ENCODE measurements at regions not wholly inside any gene's neighbourhood (a gene's known extent, or its start where the extent isn't known, plus 50 kb on each side); places are given as distances from the start of the nearest gene placed in this dataset.

- ATAC-seq (peak; percentile 28; the same call in 1 of the 2 replicates), DNase-seq (ENCODE audit: low spot score) (no peak)
- CTCF ChIA-PET, result no interaction called here
- Mint-ChIP-seq H3K27ac (peak overlapping the region; percentile 20; the same call in 1 of the 2 replicates), H3K4me3 (no peak overlapping the region), H3K4me1 (peaks cover 22% of the 10 kb centered on the region), H3K36me3 (no peaks in the 10 kb centered on the region), H3K9me3 (no peaks in the 10 kb centered on the region; the same call in 1 of the 2 replicates), H3K27me3 (ENCODE audit: low read depth) (no peaks in the 10 kb centered on the region)
- POLR2A ChIA-PET, result no interaction called here
- TF ChIP-seq FOXP4 (CRISPR knock-in tag; IDR thresholded peaks at IDR 0.05) (no peak), ZNF281 (CRISPR knock-in tag; IDR thresholded peaks at IDR 0.05) (no peak), FOXK1 (CRISPR knock-in tag; IDR thresholded peaks at IDR 0.05) (no peak)
Measured at GRCh38 chr14:82759656-82760055, 1226.0 kb upstream of the SEL1L start.

GRCh38 chr14:82766123-82766522 lies 1232.5 kb upstream of the SEL1L start:
- ChIA-PET POLR2A (no interaction called here), CTCF (no interaction called here)

More at GRCh38 chr14:82766123-82766522, 1232.5 kb upstream of the SEL1L start:
- Mint-ChIP-seq H3K4me3 (no peak overlapping the region), H3K4me1 (peaks cover 4% of the 10 kb centered on the region), H3K27ac (no peak overlapping the region), H3K27me3 (ENCODE audit: low read depth) (no peaks in the 10 kb centered on the region), H3K36me3 (no peaks in the 10 kb centered on the region), H3K9me3 (no peaks in the 10 kb centered on the region)
- no peak for DNase-seq (ENCODE audit: low spot score)
- TF ChIP-seq FOXJ3 (CRISPR knock-in tag; IDR thresholded peaks at IDR 0.05; ENCODE audit: borderline replicate concordance), result no peak
- no peak for TF ChIP-seq NFATC4 (CRISPR knock-in tag; IDR thresholded peaks at IDR 0.05)
- no peak for TF ChIP-seq FOXP4 (CRISPR knock-in tag; IDR thresholded peaks at IDR 0.05)
- TF ChIP-seq ATF2 (CRISPR knock-in tag; IDR thresholded peaks at IDR 0.05; ENCODE audit: borderline replicate concordance, low read depth), result no peak
- no peak for TF ChIP-seq JAZF1 (CRISPR knock-in tag; IDR thresholded peaks at IDR 0.05)
- no peak for TF ChIP-seq TEAD4 (CRISPR knock-in tag; IDR thresholded peaks at IDR 0.05)
- TF ChIP-seq ATF6 (CRISPR knock-in tag; IDR thresholded peaks at IDR 0.05), result no peak
- no peak for TF ChIP-seq FOXP1 (CRISPR knock-in tag; IDR thresholded peaks at IDR 0.05; ENCODE audit: borderline replicate concordance)
- TF ChIP-seq RELA (CRISPR knock-in tag; IDR thresholded peaks at IDR 0.05; ENCODE audit: borderline replicate concordance), result no peak
- no peak for TF ChIP-seq ZNF396 (CRISPR knock-in tag; IDR thresholded peaks at IDR 0.05; ENCODE audit: borderline replicate concordance)
- no peak for TF ChIP-seq ZNF219 (CRISPR knock-in tag; IDR thresholded peaks at IDR 0.05; ENCODE audit: borderline replicate concordance)
- TF ChIP-seq OVOL2 (CRISPR knock-in tag; IDR thresholded peaks at IDR 0.05; ENCODE audit: borderline replicate concordance), result no peak
- no peak for ATAC-seq

All from WTC11 (cell line).